CD4-positive, alpha-beta T cell treated with Interleukin-17A for 4 hours (primary cell): ENCODE measurements at regions not wholly inside any gene's neighbourhood (a gene's known extent, or its start where the extent isn't known, plus 50 kb on each side); places are given as distances from the start of the nearest gene placed in this dataset.

Experiments used
- DNase-seq: peaks from one replicate; pipeline ENCODE4 v3.0.0-alpha.2; 2020; ENCODE audit warnings: mixed read lengths

DNA sequence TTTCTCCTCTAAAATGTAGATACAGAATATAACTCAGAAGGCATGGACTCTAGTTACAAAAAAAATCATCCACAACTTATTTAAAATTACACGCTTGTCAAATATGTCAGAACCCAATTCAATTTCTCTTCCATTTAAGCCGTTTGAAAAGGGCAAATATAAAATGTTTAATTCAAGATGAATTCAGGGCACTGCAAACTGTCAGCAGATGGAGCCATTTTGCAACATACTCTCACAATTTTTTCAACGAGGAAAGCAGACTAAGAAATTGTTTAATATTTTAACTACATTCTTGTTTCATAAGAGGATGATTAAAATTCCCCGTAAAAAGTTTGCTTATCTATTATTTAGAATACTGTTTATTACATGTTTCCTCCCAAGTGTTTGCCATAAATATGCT, 321.3 kb upstream of the CPXCR1 start:
- no peak for DNase-seq

DNA sequence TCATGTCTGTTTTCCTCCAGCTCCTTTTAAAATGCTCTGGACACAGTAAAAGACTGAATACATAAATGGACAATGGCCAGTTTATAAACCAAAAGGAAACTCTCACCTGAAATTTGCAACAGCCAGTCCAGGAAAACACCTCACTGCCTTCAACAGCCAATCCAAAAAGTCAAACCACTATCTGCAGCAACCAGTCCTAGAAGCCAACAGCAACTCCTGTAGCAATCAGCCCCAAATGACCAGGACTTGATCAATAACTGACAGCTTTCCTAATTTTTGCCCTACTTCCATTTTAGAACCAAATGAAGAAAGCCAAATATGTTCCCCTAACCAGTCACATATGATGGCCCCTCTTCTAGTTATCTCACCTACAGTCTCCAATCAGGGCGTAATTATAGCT, 309.5 kb upstream of the CPXCR1 start:
- no peak for DNase-seq

DNA sequence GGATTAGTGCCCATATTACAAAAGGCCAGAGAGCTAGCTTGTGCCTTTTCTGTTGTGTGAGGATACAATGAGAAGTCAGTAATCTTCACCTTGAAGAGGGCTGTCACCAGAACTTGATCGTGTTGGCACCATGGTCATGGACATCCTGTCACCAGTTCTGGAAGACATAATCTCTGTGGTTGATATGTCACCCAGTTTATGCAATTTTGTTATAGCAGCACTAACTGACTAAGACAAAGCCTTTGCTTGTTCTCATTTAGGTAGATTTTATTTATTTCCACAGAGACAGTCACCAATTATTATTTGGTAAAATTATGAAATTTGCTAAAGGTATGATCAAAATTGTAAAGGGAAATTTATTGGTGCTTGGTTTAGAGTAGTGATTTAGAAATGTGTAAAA, 308.8 kb upstream of the CPXCR1 start:
- DNase-seq, result no peak

DNA sequence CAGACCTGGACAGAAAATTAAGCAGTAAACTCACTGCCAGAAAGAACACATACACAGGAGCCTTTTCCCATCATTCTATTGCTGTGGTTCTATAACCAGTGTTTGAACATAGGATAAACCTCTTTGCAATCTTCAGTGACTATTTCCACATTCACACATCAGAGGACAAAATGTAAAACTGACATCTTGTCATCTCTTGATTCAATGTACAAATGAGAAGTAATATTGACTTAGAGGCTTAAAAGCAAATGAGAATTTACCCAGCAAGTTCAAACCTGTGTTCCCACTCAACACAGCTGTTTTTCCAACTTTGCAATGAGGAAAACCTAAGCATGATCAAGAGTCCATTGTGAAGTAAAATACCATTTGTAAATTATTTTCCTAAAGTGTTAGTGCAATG, 307.1 kb upstream of the CPXCR1 start:
- no peak for DNase-seq
